H1 (cell line): ENCODE measurements at regions not wholly inside any gene's neighbourhood (a gene's known extent, or its start where the extent isn't known, plus 50 kb on each side); places are given as distances from the start of the nearest gene placed in this dataset.

Experiments used
- CTCF ChIA-PET: fragments of 300-600 bp; sonication (Branson Sonifier 250); formaldehyde crosslinking; loops from one replicate; lab custom pipeline; 2021; ENCODE audit not compliant: partially characterized antibody; lab: Charles Lee
- POLR2A ChIA-PET: fragments of 300-600 bp; sonication (Branson Sonifier 250); formaldehyde crosslinking; loops from one replicate; lab custom pipeline; 2021; ENCODE audit warnings: inconsistent platforms; ENCODE audit not compliant: partially characterized antibody; lab: Charles Lee
- DNase-seq, 2 experiments: peaks; one replicate each; pipeline versions ENCODE4 v3.0.0 to v3.0.0-alpha.2; 2010 to 2022; ENCODE audit warnings: low spot score in 2 of 2, low read depth in 1 of 2, mixed read lengths in 1 of 2
- FAIRE-seq: peaks from 2 replicates; lab custom pipeline; 2011; peaks lifted over from hg19 to GRCh38; lab: Jason Lieb, UNC
- H2AFZ ChIP-seq: 2 replicates; pipeline ENCODE4 v1.8.1; 2012; ENCODE audit warnings: low read length, inconsistent platforms
- H2AK5ac ChIP-seq: 2 replicates; pipeline ENCODE4 v1.6.1; 2013; ENCODE audit warnings: low read depth, low read length
- H2BK120ac ChIP-seq: replicated peaks from 2 replicates; pipeline ENCODE3; 2013; ENCODE audit warnings: low read depth, low read length, inconsistent platforms
- H2BK12ac ChIP-seq: 2 replicates; pipeline ENCODE4 v1.6.1; 2013; ENCODE audit warnings: low read depth, low read length
- H2BK15ac ChIP-seq: 2 replicates; pipeline ENCODE4 v1.6.1; 2013; ENCODE audit warnings: low read length
- H2BK20ac ChIP-seq: 2 replicates; pipeline ENCODE4 v1.6.1; 2013; ENCODE audit warnings: low read length
- H2BK5ac ChIP-seq: 2 replicates; pipeline ENCODE4 v1.6.1; 2013; ENCODE audit warnings: low read depth, low read length
- H3K14ac ChIP-seq: 2 replicates; pipeline ENCODE4 v1.6.1; 2013; ENCODE audit warnings: inconsistent platforms; ENCODE audit not compliant: insufficient read length
- H3K18ac ChIP-seq: 2 replicates; pipeline ENCODE4 v1.6.1; 2013; ENCODE audit warnings: low read length; ENCODE audit errors: extremely low read depth
- H3K23ac ChIP-seq: 2 replicates; pipeline ENCODE4 v1.6.1; 2013; ENCODE audit warnings: inconsistent platforms; ENCODE audit not compliant: insufficient read length
- H3K23me2 ChIP-seq: 2 replicates; pipeline ENCODE4 v1.6.1; 2013; ENCODE audit warnings: low read depth, low read length
- H3K27ac ChIP-seq: 2 replicates; pipeline ENCODE4 v1.6.1; 2011; ENCODE audit warnings: low read depth, low read length, inconsistent platforms
- H3K27me3 ChIP-seq, 4 experiments: replicated peaks in 1 of 4; 1 replicate in 1 of 4; 2 replicates in 3 of 4; pipeline versions ENCODE4 v1.6.1 to v1.8.1; 2011 to 2013; ENCODE audit warnings: low read length in 3 of 4, mild to moderate bottlenecking in 3 of 4, inconsistent platforms in 2 of 4, mixed read lengths in 2 of 4, moderate library complexity in 1 of 4; ENCODE audit not compliant: control insufficient read depth in 3 of 4, insufficient read depth in 3 of 4; ENCODE audit errors: extremely low read depth in 1 of 4
- H3K36me3 ChIP-seq, 4 experiments: 2 replicates each; pipeline versions ENCODE4 v1.6.1 to v1.8.1; 2011 to 2013; ENCODE audit warnings: mild to moderate bottlenecking in 4 of 4, low read length in 3 of 4, moderate library complexity in 2 of 4, control low read depth in 1 of 4, inconsistent platforms in 1 of 4; ENCODE audit not compliant: insufficient read depth in 4 of 4, control insufficient read depth in 2 of 4
- H3K4ac ChIP-seq: replicated peaks from 2 replicates; pipeline ENCODE3; 2013; ENCODE audit warnings: low read length, low read depth, mixed read lengths, inconsistent platforms; ENCODE audit not compliant: insufficient read length
- H3K4me1 ChIP-seq, 4 experiments: replicated peaks in 1 of 4; 1 replicate in 1 of 4; 2 replicates in 3 of 4; pipeline versions ENCODE4 v1.6.1 to v1.8.1; 2011 to 2013; ENCODE audit warnings: low read length in 3 of 4, inconsistent platforms in 2 of 4, mixed read lengths in 1 of 4; ENCODE audit not compliant: insufficient read depth in 4 of 4, control insufficient read depth in 3 of 4
- H3K4me2 ChIP-seq, 2 experiments: 2 replicates each; pipeline versions ENCODE4 v1.6.1 to v1.8.1; 2011 to 2013; ENCODE audit warnings: low read depth in 2 of 2, low read length in 2 of 2, control low read depth in 1 of 2, inconsistent platforms in 1 of 2, mild to moderate bottlenecking in 1 of 2; ENCODE audit not compliant: insufficient read depth in 1 of 2
- H3K4me3 ChIP-seq, 4 experiments: fragments of 200-600, 300-600 bp in 1 of 4; sonication (generic), shearing (Covaris generic), sonication (Bioruptor Twin) in 1 of 4; 2 replicates each; pipeline versions ENCODE4 v1.5.1 to v1.8.1; 2011 to 2016; ENCODE audit warnings: low read length in 4 of 4, low read depth in 3 of 4, control low read depth in 2 of 4, inconsistent platforms in 2 of 4, mild to moderate bottlenecking in 2 of 4, mixed read lengths in 1 of 4, moderate library complexity in 1 of 4; ENCODE audit not compliant: insufficient read depth in 2 of 4; ENCODE audit errors: extremely low read depth in 1 of 4
- H3K56ac ChIP-seq: replicated peaks from 2 replicates; pipeline ENCODE3; 2013; ENCODE audit warnings: low read depth, mild to moderate bottlenecking, mixed read lengths, low read length, inconsistent platforms; ENCODE audit not compliant: insufficient read length
- H3K79me1 ChIP-seq: 2 replicates; pipeline ENCODE4 v1.6.1; 2013; ENCODE audit warnings: low read depth, low read length, control low read depth
- H3K79me2 ChIP-seq, 2 experiments: 2 replicates each; pipeline versions ENCODE4 v1.6.1 to v1.8.1; 2012 to 2013; ENCODE audit warnings: low read length in 2 of 2, mild to moderate bottlenecking in 2 of 2, inconsistent platforms in 1 of 2; ENCODE audit not compliant: insufficient read depth in 2 of 2, control insufficient read depth in 1 of 2
- H3K9ac ChIP-seq, 4 experiments: replicated peaks in 1 of 4; 1 replicate in 1 of 4; 2 replicates in 3 of 4; pipeline versions ENCODE4 v1.6.1 to v1.8.1; 2011 to 2013; ENCODE audit warnings: low read depth in 3 of 4, low read length in 3 of 4, control low read depth in 2 of 4, mild to moderate bottlenecking in 2 of 4, moderate library complexity in 2 of 4, inconsistent platforms in 1 of 4; ENCODE audit errors: extremely low read depth in 1 of 4
- H3K9me3 ChIP-seq, 2 experiments: 2 replicates each; pipeline versions ENCODE4 v1.6.1 to v1.8.1; 2012 to 2013; ENCODE audit warnings: mild to moderate bottlenecking in 2 of 2, moderate library complexity in 2 of 2, control low read depth in 1 of 2, inconsistent platforms in 1 of 2, low read depth in 1 of 2, low read length in 1 of 2, mixed read lengths in 1 of 2; ENCODE audit not compliant: insufficient read depth in 2 of 2
- H4K20me1 ChIP-seq, 2 experiments: replicated peaks in 1 of 2; 2 replicates each; pipeline versions ENCODE3 to v1.8.1; 2011 to 2013; ENCODE audit warnings: inconsistent platforms in 2 of 2, low read length in 2 of 2, mild to moderate bottlenecking in 1 of 2; ENCODE audit not compliant: insufficient read depth in 2 of 2, control insufficient read depth in 1 of 2
- H4K5ac ChIP-seq: 2 replicates; pipeline ENCODE4 v1.6.1; 2013; ENCODE audit warnings: low read length, low read depth, mixed read lengths, inconsistent platforms; ENCODE audit not compliant: insufficient read length
- H4K8ac ChIP-seq: 2 replicates; pipeline ENCODE4 v1.8.0; 2013; ENCODE audit warnings: mild to moderate bottlenecking, moderate library complexity, low read length, inconsistent platforms; ENCODE audit not compliant: insufficient read depth; ENCODE audit errors: extremely low read depth
- H4K91ac ChIP-seq: replicated peaks from 2 replicates; pipeline ENCODE3; 2013; ENCODE audit warnings: low read length, mixed read lengths, inconsistent platforms; ENCODE audit not compliant: insufficient read length
- BACH1 ChIP-seq: IDR thresholded peaks from 2 replicates; pipeline ENCODE4 v1.6.1; 2012; ENCODE audit warnings: low read length, improper control_type of control experiment
- CHD2 ChIP-seq: IDR thresholded peaks from 2 replicates; pipeline ENCODE4 v1.6.1; 2012; ENCODE audit warnings: low read length, improper control_type of control experiment
- E2F6 ChIP-seq: IDR thresholded peaks from 2 replicates; pipeline ENCODE4 v1.6.1; 2012; ENCODE audit warnings: inconsistent platforms
- KDM5A ChIP-seq: fragments of 200-600 bp; IDR thresholded peaks from 2 replicates; pipeline ENCODE4 v1.7.1; 2012; ENCODE audit warnings: mild to moderate bottlenecking, low read length, inconsistent platforms, mixed read lengths
- MAFK ChIP-seq: IDR thresholded peaks from 2 replicates; pipeline ENCODE4 v1.6.1; 2012; ENCODE audit warnings: low read depth, mild to moderate bottlenecking, improper control_type of control experiment, low read length
- RFX5 ChIP-seq: IDR thresholded peaks from 2 replicates; pipeline ENCODE4 v1.6.1; 2011; ENCODE audit warnings: low read depth, low read length, improper control_type of control experiment, borderline replicate concordance
- SAP30 ChIP-seq: fragments of 300-600 bp; sonication (generic); IDR thresholded peaks from 2 replicates; pipeline ENCODE4 v1.7.1; 2012; ENCODE audit warnings: low read length, moderate library complexity, mild to moderate bottlenecking, inconsistent platforms; ENCODE audit not compliant: insufficient read depth, insufficient replicate concordance
- SP4 ChIP-seq: IDR thresholded peaks from 2 replicates; pipeline ENCODE4 v1.6.1; 2012; ENCODE audit warnings: low read length, inconsistent platforms
- TCF12 ChIP-seq: IDR thresholded peaks from 2 replicates; pipeline ENCODE4 v1.6.1; 2011; ENCODE audit warnings: low read depth, mild to moderate bottlenecking, low read length
- WGBS, 2 experiments: shearing (Covaris generic) in 1 of 2; methylation state at CpG; one replicate each; pipeline versions ENCODE4 v1.1.6 to v1.1.7; 2013 to 2015; ENCODE audit warnings: low lambda C conversion rate in 2 of 2, mixed read lengths in 2 of 2, inconsistent platforms in 1 of 2, low coverage in 1 of 2, missing lambda C conversion rate in 1 of 2; ENCODE audit not compliant: insufficient replicate concordance in 2 of 2, insufficient coverage in 1 of 2, insufficient read length in 1 of 2; ENCODE audit errors: extremely low coverage in 1 of 2, missing lambda C conversion rate in 1 of 2; 5-methylcytosine and 5-hydroxymethylcytosine counted together

DNA sequence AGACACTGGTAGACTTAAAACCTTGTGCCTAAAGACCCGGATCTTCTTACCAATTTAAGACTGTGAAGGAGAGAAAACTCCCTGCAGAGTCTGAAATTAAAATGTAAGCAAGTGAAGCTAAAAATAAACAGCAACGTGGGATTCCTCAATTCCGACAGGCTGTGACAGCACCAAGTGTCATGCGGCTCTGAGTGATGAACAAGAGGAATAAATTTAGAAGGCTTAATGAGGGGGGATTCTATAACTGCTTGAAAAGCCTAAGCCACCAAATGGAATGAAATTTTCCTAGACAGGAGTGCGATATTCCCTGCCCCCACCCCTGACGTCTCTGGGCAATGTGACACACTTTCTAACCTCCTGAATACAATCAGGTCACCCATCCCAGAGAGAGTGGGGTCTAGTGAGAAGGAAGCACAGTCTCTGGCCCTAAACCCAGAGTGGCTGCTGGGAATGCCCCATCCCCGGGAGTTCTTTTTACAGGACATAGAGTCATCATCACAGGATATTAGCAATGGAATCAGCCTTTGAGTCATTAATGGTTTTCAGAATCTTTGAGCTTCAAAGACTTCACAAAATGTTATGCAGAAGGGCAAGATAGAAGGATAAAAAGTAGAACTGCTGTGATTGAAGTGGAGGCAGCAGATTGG lies 114.3 kb downstream of the EDEM1 start:
- POLR2A ChIA-PET = no interaction called here

More for the DNA sequence above, 114.3 kb downstream of the EDEM1 start:
- H3K23ac ChIP-seq = no peak overlapping the region
- peaks cover 0 to 1% (median 0%) of the 10 kb centered on the region in 4 experiments; a peak in 1 of 7 replicates for H3K27me3 ChIP-seq
- no peak overlapping the region for H2BK5ac ChIP-seq
- no peaks in the 10 kb centered on the region for H3K79me1 ChIP-seq
- no peaks in the 10 kb centered on the region for H4K20me1 ChIP-seq
- H2AK5ac ChIP-seq = no peak overlapping the region
- no peak overlapping the region for H3K14ac ChIP-seq
- FAIRE-seq = no peak
- H3K56ac ChIP-seq = no peak overlapping the region
- H3K18ac ChIP-seq = no peak overlapping the region
- H3K4me3 ChIP-seq = no peak overlapping the region
- no peak overlapping the region for H4K8ac ChIP-seq
- no peak overlapping the region for H2BK120ac ChIP-seq
- no peak for TF ChIP-seq SP4
- TF ChIP-seq BACH1 = no peak
- no peak for TF ChIP-seq SAP30
- no peak for TF ChIP-seq MAFK
- TF ChIP-seq CHD2 = no peak
- TF ChIP-seq KDM5A = no peak
- no peak for TF ChIP-seq RFX5
- TF ChIP-seq E2F6 = no peak
- no peak for TF ChIP-seq TCF12
- no peak overlapping the region for H4K5ac ChIP-seq
- no peak overlapping the region for H2BK20ac ChIP-seq
- WGBS, 2 experiments = 90% methylated on average over 7 of the region's 7 CpGs; no CpG with 5 or more reads in 1 of the 2 experiments
- no peaks in the 10 kb centered on the region; a peak in 1 of 4 replicates for H3K9me3 ChIP-seq
- H2BK12ac ChIP-seq = no peak overlapping the region
- no peaks in the 10 kb centered on the region for H3K4me1 ChIP-seq
- H3K79me2 ChIP-seq = no peaks in the 10 kb centered on the region
- no peak overlapping the region for H2AFZ ChIP-seq
- no peak overlapping the region for H2BK15ac ChIP-seq
- H3K27ac ChIP-seq = no peak overlapping the region
- no peaks in the 10 kb centered on the region for H3K36me3 ChIP-seq
- no peak for DNase-seq
- no peak overlapping the region for H3K9ac ChIP-seq
- H4K91ac ChIP-seq = no peak overlapping the region
- no peak overlapping the region for H3K4ac ChIP-seq
- H3K4me2 ChIP-seq = no peak overlapping the region
- H3K23me2 ChIP-seq = no peaks in the 10 kb centered on the region
- CTCF ChIA-PET = interaction anchor here (1.5 kb wide), 1 partner anchor 124 kb away, joined by 3 read pairs; no protein-coding TSS in a partner anchor
